ENCODE measurements at regions not wholly inside any gene's neighbourhood (a gene's known extent, or its start where the extent isn't known, plus 50 kb on each side); places are given as distances from the start of the nearest gene placed in this dataset.

GRCh38 chr2:107392241-107392704 is 434.4 kb upstream of the RGPD4 start:
- DNase-seq = no peak

GRCh38 chr2:107393516-107393915 is 433.2 kb upstream of the RGPD4 start:
- no peak for DNase-seq

DNA sequence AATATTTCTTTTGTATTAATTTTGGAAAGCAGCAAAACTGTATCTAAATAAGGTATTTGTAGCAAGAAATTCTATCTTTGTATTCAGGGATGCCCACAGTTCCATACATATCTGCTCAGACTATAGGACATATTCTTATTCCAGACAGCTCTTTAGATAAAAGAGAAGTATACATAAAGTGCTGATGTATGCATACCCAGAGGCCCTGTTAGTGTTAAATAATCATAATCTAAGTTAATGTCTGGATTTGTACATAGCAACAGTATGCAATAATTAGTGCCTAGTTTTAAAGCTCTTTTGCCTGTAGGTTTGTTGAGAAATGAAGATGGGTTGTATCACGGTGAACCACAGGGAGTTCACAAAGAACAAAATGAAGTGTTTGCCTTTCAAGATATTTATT is 428.0 kb upstream of the RGPD4 start:
- DNase-seq = no peak

DNA sequence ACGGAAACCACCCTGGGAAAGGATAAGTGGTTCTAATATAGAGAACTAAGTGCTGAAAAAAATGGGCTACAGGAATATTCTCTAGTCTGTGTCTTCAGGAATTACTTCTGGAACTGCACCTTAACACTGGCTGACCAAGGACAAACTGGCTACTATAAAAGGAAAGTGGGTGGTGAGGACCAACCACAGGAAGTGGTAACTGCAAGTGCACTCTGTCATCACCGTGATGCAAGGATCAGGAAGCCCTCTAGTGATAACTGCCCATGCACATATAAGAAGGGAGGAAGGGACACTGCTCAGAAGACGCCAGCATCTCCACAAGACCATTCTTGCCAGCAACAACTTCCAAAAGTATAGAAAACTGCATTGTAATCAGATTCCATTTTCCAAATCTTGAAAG is 424.4 kb upstream of the RGPD4 start:
- no peak for DNase-seq

- DNase-seq = no peak
Measured at GRCh38 chr2:107405261-107405660, 421.4 kb upstream of the RGPD4 start.

- DNase-seq = no peak
Measured at GRCh38 chr2:107407017-107407416, 419.7 kb upstream of the RGPD4 start.

GRCh38 chr2:107407974-107408373 is 418.7 kb upstream of the RGPD4 start:
- DNase-seq = no peak

GRCh38 chr2:107411267-107411666 is 415.4 kb upstream of the RGPD4 start:
- DNase-seq = no peak

GRCh38 chr2:107412209-107412904 is 414.3 kb upstream of the RGPD4 start:
- no peak for DNase-seq

DNA sequence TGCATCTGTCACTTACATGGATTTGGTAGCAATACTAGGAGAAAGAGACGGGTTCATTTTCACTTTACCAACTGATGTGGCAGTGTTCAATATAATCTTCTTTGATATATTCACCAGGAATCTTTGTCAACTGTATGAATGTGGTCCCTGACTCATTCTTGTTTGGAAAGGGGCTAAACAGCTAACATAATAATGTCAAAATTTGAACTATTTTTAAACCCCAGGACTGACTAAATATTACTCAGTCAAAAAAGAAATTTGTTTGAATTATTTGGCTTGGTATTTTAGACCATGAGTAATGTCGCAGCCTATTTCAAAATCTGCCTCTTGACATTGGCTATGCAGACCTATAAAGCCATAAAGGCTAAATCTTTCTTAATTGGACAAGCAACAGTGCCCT is 413.7 kb upstream of the RGPD4 start:
- DNase-seq = no peak

GRCh38 chr2:107414376-107414775 is 412.3 kb upstream of the RGPD4 start:
- no peak for DNase-seq

DNA sequence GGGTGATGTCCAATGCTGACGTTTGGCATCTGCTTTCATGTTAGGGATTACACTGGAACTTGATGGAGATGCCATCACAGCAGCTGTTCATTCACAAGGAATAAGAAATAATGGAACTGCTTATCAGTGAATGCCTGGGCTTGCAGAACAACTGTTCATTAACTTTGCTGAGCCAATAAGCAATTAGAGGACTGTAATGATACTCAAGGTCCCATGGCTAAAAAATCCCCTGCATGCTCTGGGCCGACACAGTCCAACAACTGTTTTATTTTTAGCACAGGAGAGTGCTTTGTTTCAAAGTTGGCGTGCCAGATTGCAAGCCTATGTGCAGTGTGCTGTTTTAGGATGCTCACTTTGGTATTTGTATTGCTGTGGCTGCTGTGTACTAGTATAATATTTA is 408.0 kb upstream of the RGPD4 start:
- DNase-seq = no peak

DNA sequence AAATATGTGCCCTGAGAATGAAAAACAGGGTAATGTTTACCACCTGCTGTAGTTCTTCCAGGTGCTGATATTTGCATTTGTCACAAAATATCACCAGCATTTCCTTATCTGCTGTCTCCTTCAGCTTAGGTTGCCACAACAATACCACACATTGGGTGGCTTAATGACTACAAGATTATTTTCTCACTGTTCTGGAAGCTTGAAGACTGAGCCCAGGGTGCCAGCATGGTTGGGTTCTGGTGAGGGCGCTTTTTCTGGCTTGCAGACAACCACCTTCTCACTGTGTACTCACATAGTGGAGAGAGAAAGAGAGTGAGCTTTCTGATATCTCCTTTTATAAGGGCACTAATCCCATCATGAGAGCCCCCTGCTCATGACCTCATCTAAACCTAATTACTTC is 407.5 kb upstream of the RGPD4 start:
- no peak for DNase-seq

- no peak for DNase-seq
Measured at GRCh38 chr2:107428781-107429180, 397.9 kb upstream of the RGPD4 start.

DNA sequence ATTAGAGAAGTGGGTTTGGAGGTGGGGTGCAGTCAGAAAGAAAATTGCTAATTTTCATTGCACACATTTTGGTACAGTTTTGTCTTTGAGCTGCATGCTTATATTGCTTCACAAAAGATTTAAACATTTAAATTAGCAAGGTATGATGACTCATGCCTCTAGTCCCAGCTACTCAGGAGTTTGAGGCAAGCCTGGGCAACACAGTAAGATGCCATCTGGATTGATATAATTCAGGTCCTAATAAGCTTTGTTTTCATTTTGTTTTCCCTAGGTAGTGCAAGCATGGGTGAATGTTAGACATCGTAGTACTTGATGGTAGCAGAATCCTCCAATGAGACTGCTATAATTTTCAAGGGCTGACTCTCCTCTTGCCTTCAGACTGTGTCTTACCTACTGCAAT is 396.7 kb upstream of the RGPD4 start:
- DNase-seq = no peak

GRCh38 chr2:107430596-107431266 is 396.0 kb upstream of the RGPD4 start:
- DNase-seq = no peak

- no peak for DNase-seq
Measured at GRCh38 chr2:107436281-107436680, 390.4 kb upstream of the RGPD4 start.

GRCh38 chr2:107437265-107437664 is 389.4 kb upstream of the RGPD4 start:
- DNase-seq = no peak

DNA sequence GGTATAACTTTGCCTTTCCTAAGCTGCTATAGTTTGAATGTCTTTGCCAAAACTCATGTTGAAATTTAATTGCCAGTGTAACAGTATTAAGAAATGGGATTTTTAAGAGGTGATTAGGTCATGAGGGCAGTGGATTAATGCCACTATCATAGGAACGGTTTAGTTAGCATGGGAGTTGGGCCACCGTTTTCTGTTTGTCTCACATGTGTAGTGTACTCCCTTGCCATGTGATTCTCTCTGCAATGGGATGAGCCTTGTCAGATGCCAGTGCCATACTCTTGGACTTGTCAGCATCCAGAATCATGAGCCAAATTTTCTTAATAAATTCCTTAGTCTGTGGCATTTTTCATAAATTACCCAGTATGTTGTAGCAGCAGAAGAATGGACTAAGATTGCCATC is 388.9 kb upstream of the RGPD4 start:
- DNase-seq = no peak

- no peak for DNase-seq
Measured at GRCh38 chr2:107448160-107448559, 378.5 kb upstream of the RGPD4 start.

- no peak for DNase-seq
Measured at GRCh38 chr2:107461301-107461700, 365.4 kb upstream of the RGPD4 start.

DNA sequence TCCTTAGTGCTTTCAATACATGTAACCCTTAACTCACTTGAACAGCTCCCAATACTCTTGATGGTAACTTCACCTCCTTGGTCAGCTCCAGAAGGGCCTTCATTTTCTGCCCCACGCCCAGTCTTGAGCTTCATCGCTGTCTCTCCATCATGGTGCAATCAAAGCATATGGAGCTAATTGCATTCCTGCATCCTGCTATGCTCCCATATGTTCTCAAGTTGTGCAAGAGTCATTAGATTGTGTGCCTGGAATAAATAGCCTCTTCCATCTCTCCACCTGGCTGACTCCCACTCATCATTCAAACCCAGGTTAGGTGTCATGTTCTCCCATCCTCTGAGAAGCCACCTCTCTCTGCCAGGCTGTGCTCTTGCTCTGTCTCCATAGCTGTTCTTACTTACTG is 364.5 kb upstream of the RGPD4 start:
- no peak for DNase-seq

GRCh38 chr2:107466241-107466640 is 360.5 kb upstream of the RGPD4 start:
- no peak for DNase-seq

GRCh38 chr2:107466984-107467773 is 359.5 kb upstream of the RGPD4 start:
- no peak for DNase-seq
